ENCODE measurements at regions not wholly inside any gene's neighbourhood (a gene's known extent, or its start where the extent isn't known, plus 50 kb on each side); places are given as distances from the start of the nearest gene placed in this dataset.

DNA sequence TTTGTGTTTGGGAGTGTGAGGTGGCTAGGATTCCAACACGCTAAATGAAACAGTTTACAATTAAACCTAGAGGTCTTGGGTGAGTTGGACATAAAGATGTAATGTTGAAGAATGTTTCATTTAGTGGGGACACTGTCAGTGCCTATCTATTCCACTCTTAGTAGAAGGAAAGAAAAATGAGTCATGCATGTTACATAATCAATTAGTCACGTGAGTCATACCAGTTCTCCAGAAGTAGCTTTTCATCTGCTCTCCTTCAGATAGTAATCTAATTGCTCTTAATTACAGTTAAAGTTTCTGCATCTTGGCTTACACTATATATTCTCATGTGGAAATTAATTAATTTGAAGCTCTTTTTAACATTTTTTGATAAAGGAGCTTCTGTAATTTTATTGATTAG, 115.7 kb upstream of the P2RY1 start:
- no peak for DNase-seq (ENCODE audit: low read depth in 2 of 2)

DNA sequence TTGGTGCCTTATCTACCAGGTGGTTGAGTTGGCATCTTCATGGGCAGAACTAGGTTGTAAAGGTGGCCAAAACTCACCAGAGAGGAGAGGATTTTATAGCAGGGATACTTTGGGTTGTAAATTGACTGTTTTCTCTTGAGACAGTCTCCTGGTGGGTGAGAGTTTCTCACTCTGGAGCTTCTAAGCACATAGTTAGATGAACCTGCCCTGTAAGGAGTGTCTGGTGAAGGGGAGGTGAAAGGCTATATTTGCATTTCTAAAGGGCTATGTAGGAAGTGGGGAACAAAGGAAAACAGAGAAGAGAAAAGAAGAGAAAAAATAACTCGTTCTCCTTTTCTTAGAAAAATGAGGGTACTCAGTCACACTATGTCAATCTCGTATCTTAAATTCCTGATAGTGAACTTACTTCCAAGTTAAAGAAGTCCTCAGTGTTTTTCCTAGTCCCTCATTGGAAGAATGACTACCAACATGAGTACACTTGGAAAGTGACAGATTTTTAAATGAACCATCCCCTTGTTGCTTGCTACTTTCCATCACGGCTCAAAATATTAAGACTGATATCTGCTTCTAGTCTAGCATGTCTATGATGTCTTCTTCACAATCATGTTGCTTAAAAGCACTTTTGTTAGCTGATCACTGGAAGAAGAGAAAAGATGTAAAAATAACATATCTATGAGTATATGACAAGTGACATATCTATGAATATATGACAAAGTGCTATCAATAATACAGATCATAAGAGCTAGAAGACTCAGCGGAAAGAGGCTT, 113.8 kb upstream of the P2RY1 start:
- DNase-seq (ENCODE audit: low read depth in 2 of 2), result no peak

DNA sequence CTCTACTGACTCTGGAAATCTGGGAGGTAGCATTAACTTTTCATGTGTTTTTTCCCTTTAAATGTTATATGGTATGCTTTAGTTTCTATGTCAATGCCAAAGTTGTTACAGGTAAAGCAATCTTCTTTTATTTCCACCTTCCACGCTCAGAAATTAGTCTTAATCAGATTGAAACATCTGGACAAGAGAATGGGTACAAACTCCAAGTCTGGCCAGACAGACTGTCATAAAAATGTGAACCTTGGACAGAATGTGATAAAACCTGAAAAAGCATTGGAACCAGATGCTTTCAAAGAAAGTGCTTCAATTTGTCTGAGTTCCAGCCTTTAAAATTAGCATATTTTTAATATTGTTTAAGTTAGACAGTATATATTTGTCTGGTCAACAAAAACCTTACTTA, 110.7 kb upstream of the P2RY1 start:
- DNase-seq (ENCODE audit: low read depth in 2 of 2), result no peak

DNA sequence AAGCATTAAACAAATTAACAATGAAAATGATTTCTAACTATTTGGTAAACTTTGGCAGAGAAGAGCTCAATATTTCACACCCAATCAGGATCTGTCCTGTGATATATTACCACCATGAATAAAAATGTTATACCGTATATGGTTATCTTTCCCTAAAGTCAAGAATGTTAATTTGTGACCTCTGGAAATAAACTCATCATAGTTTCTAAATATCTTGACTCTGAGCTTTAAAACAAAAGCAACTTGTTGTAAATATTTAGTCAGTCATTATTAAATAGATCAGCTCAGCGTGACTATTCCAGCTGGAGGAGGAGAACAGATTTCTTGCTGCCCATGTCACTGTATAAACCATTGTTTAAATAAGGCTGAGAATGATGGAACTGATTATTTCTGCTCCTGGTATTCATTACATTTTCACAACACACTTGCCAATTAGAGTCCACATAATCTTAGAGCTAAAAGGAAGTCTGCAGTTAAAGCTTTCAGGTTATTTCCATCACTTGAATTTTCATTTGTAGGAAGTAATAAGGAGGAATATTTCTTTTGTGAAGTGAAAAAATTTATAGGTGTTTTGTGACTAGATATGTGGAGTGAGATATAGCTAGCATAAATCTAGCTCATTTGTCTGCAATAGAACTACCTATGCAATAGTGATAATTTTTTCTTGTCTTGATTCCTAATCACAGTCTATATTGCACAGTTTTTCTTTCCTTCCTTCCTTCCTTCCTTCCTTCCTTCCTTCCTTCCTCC, 106.5 kb upstream of the P2RY1 start:
- DNase-seq (ENCODE audit: low read depth in 2 of 2), result no peak

DNA sequence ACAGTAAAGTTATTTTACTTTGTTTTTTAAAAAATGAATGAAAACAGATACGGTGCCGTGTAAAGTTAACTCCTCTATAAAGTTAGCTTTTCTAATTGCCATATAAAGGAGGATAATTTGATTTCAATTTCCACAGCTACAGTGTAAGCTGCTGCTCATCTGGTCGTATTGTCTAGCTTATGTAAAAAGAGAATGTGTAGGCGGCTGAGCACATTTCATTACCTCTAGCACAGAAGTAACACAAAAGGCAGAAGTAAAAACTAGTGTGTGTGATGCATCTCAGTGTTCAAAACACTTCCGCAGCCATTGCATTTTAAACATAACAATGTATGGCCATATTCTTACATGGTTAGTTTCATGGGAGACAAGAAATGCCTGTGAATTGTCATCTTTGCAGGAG, 105.0 kb upstream of the P2RY1 start:
- DNase-seq (ENCODE audit: low read depth in 2 of 2), result no peak

DNA sequence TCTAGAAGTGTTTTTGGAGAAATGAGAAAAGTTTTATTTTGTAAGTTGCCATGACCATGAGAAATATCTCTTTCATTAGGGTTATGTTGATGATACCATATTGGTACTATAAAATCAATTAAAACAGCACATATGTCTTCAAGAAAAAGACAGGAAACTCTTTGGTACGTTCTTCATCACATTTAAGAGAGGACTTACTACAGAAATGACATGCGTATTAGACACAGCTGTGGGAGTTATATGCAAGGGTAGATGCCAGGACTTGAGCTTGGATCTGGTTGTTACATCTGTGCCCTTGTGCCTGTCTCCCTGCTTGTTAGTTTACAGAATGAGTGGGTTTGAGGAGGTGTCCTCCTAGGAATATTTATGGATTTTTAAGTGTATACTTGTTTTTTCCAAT, 103.4 kb upstream of the P2RY1 start:
- DNase-seq (ENCODE audit: low read depth in 2 of 2), result no peak

DNA sequence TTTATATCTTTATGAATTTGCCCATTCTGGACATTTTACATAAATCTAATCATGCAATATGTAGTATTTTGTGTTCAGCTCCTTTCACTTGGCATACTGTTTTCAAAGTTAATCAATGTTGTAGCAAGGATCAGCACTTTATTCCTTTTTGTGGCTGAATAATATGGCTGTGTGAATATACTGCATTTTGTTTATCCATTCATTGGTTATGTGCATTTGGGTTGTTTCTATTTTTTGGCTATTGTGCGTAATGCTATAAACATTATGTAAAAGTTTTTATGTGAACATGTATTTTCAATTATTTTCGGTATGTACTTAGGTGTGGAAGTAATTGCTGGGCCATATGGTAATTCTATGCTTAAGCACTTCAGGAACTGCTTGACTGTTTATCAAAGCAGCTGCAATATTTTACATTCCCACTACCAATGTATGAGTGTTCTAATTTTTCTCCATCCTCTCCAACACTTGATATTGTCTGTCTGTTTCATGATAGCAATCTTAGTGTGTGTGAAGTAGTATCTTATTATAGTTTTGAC, 101.3 kb upstream of the P2RY1 start:
- DNase-seq (ENCODE audit: low read depth in 2 of 2), result no peak

DNA sequence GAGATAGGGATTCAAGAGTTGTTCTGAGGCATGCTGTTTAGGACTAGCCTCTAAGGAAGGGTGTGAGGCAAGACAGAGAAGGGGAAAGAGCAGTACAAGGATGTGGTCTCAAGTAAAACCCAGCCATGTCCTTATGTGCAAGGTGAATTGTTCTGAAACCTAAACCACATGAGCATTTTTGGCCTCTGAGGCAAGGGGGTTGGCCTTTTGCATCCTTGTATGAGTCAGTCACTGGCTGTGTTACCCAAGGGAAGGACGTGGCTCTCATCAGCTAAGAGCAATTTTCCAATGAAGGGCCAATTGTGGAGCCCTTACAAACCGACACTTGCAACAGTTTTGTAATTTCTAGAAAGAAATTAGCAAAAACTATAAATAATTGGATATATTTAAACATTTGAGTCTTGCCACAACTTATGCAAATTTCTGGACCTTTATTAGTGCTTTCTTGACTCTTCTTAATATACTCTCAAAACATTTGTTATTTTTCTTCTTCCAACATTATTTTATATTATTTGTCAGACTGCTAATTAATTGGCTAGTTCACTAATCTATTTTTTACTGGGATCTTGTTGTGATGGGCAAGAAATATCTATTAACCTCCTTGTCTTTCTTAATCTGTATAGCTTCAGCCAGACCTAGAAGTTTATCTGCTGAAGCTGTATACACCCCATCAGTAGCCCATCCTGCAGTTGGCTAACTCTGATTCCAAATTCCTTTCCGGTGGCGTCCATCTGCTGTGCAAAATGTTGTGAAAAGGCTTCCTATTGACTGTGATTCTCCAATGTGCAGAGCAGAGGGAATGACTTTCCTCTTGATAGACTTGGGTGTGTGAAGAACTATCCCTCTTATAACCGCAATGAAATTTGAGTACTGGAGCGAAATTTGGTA, 97.7 kb upstream of the P2RY1 start:
- DNase-seq (ENCODE audit: low read depth in 2 of 2), result no peak

DNA sequence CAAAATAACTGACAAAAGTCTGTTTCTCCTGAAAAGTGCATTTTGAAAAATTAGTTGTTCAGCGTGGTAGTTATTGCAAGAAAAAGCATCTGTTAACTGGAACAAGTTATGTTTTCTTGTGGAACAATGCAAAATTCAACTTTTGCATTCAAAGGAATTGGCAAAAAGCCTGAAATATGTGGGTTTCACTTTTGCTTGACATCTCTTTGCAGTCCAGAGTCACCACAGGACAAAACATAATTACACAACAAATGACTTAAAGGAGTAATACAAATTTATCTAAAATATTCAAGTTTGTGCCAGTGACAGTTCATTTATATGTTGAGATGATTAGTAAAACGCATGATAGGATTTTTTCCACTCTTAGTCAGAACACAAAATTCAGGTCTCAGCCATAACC, 96.3 kb upstream of the P2RY1 start:
- no peak for DNase-seq (ENCODE audit: low read depth in 2 of 2)

DNA sequence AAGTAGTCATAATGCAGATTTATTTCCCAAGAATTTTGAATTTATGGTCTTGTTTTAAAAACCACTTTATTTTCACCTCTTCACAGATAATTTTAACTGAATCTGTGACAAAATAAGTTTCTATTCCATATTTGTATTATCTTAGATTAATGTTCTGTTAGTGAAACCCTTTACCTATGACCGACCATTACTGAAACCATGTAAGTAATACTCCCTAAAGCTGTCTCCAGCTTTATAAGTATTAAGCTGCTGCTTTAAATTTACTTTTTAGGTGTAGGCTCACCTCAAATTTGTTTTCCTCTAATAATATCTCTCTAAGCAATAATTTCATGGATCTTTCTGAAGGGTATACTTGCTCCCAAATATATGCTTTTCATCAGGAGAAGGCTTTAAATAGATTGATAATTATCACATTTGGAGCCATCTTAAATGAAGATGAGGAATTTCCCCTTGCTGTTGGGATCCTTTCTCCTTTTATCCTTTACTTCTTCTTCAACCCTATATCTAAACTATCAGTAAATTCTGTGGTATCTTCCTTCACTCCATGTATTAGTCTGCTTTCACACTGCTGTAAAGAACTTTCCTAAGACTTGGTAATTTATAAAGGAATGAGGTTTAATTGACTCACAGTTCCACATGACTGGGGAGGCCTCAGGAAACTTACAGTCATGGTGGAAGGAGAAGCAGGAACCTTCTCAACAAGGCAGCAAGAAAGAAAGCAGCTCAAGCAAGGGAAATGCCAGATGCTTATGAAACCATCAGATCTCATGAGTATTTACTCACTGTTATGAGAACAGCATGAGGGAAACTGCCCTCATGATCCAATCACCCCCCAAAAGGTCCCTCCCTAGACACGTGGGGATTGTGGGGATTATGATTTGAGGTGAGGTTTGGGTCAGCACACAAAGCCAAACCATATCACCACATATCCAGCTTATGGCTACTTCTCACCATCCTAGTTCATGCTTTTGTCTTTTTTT, 92.3 kb upstream of the P2RY1 start:
- no peak for DNase-seq (ENCODE audit: low read depth in 2 of 2)

DNA sequence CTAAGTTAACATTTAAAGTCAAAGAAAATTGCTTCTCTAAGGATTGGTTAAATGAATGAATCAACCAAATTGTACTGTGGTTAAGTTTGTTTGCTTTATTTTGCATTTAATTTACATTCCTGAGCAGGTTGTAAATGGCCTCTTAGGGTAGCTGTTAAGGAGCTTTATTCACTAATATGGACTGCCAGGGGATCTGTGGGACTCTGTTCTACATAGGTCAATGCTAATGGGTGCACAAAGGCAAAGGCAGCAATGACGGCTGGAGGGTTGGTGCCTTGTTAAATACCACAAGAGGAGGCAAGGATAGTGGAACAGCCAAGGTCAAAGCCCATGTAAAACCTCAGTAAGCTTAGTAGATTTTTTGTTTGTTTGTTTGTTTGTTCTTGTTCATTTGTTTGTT, 89.3 kb upstream of the P2RY1 start:
- DNase-seq (ENCODE audit: low read depth in 2 of 2), result no peak

DNA sequence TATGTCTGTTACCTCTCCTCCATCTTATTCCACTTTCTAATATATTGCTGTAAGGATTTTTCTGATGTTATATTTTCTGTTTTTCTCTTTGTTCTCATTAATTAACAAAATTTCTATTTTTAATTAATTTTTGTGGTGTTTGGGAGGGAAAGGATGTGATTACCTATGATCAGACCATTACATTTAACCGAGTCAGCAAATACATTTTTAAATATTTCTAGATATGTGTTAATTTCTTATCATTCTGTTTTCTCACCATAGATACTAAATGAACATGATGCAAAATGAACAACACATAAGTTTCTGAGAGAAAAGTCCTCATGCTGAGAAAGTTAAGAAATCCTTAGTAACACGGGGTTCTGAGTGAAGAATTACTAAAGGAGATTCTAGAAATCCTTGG, 80.6 kb upstream of the P2RY1 start:
- DNase-seq (ENCODE audit: low read depth in 2 of 2), result no peak

DNA sequence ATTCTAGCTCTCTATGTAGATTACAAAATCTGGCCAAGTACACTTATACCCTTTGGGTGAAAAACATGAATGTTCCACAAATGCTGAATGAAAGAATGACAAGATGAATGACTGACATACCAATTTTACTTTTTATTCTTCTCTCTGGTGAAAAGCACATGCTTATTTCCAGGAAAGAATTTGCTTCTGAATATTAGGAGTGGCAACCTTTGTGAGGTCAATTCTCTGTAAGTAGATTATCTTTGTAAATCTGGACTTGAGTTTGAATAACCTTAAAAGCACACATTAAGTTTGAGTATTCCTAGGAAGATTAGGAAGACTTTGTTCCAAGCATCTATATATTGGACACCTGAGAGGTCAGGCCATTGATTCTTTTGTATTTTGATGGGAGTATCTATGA, 78.1 kb upstream of the P2RY1 start:
- no peak for DNase-seq (ENCODE audit: low read depth in 2 of 2)

DNA sequence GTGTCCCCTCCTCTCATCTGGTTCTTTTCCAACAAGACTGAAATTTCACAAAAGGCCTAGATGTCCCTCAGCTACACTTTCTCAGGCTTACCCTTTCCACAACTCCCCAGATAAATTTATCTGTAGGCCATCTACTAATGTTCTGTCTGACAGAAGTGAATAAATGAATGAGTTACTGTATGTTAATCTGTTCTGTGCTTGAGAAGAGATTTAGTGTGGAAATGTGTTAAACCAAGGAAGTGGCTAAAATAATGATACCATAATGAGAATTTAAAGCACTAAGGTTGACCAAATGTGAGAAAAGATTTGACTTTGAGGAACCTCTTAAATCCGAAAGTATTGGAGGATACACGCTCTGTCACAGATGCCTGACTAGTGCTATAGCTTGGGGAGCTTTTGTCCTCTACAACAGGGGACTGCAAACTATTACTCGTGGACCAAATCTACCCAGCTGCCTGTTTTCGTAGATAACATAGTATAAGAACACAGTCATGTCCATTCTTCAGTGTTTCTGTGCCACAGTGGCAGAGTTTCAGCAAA, 74.8 kb upstream of the P2RY1 start:
- no peak for DNase-seq (ENCODE audit: low read depth in 2 of 2)

DNA sequence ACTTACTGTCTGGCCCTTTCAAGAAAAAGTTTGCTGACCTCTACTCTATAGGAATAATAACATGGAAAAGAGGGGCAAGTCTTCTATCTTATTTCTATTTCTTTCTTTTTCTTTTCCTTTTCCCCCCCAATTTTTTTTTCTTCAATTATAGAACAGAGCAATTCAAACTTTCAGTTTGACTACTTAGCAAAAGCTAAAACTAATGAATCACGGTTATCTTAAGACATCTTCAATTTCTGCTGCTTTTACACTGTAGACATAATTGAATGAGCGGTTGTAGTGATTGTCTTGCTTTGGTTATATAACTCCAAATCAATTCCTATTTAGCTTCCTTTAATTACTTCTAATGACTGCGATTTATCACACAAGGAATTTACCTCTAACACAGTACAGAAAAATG, 74.3 kb upstream of the P2RY1 start:
- no peak for DNase-seq (ENCODE audit: low read depth in 2 of 2)

DNA sequence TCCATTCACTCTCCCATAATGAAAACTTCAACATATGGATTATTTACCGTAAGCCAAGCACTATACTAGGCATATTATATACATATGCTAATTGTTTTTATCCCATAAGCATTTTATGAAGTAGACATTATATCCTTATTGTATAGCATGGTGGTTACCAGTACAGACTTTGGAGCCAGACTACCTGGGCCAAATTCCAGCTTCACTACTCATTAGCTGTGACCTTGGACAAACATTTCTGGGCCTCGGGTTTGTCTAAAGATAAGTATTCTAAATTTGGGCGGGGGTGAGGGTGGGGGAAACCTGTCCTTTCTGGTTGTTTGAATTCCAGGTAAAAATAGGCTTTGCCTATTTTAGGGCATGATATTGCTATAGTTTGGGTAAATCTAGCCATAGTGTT, 66.5 kb upstream of the P2RY1 start:
- no peak for DNase-seq (ENCODE audit: low read depth in 2 of 2)

DNA sequence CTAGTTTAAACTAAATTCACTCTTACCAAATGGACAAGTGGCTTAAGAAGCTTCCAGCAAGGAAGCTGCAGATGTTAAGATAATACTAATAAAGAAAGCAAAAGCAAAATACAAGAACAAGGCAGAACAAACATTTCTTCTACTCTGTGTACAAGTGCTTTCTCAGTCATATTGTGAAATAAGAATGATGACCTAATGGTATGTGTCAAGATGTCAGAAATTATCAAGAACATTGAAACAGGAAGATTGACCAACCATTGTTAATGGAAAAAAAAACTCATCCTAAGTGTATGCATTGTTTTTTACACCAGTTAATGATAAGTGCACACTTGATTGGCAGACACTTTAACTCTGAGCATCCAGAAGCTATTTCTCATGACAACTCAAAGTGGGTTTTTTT, 65.4 kb upstream of the P2RY1 start:
- no peak for DNase-seq (ENCODE audit: low read depth in 2 of 2)

DNA sequence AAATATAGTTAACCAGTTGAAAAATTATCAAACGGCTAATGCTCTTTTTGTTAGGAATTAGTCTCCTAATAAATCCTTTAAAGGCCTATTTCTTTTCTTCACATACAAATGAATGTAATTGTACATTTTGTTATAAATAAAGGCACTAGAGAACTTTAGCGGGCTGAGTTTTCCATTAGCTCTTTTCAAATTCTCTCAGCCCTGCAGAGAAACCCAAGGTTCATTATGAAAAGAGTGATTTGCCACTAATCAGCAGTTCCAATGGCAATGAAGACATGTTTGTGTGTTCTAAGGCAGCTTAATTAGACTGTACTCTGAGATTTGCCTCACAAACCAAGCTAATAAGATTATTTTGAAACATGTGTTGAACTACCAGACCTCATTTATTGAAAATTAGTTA, 64.6 kb upstream of the P2RY1 start:
- DNase-seq (ENCODE audit: low read depth in 2 of 2), result no peak

DNA sequence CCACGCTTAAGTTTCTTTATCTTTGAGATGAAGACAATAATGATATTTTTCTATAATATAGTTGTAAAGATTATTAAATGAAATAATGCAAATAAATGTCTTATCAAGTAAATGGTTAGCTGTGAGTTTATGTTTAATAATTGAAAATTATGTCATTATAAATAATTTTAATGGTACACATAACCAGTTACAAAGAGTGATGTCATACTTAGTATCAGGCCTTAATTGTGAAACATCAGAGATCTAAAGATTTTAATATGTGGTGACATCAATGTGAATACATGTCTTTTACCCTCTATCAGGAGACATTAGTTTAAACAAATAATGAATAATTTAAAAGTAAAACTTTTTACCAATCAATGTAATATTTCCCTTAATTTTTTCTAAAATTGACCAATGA, 63.8 kb upstream of the P2RY1 start:
- DNase-seq (ENCODE audit: low read depth in 2 of 2), result no peak

DNA sequence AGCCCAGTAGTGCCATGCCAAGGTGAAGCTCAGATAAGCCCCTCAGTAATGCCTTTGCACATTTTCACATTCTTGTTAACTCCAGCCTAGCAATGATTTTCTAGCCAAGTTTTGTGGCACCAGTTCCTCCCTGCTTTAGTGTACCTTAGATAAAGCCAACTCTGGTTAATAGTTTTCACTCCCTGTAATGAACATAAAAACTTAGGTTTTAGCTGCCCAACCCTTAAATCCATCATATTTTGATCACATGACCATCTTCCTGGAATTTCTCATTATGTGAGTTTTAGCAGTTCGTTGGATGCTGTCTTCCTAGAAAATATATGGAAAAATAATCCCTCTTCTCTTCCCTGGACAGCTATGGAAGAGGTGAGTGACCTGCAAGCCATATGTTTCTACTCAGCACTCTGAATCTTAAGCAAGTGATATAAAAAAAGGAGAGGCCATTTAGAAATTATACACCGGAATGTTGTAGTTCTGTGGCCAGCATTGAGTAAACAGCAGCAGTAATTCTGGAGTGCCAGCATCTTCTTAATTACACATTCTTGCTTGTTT, 62.2 kb upstream of the P2RY1 start:
- DNase-seq (ENCODE audit: low read depth in 2 of 2), result no peak

DNA sequence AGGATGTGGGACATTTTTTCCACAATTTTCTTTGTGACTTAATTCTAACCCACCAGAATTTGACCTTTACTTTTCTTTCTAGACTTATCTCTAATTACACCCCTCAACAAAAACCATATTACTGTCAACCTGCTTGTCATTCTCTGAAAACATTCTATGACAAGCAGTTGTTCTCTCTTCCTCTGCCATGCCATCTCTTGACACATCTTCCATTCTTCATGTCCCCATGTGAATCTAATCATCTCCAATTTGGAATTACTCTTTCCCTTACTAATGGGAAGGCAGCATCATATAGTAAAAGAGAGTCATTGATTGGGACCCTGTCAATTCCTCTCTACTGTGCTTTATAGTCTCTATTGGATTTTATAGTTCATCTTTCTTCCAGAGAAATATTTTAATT, 61.3 kb upstream of the P2RY1 start:
- DNase-seq (ENCODE audit: low read depth in 2 of 2), result no peak

Data from stimulated activated CD4-positive, alpha-beta T cell treated with anti-CD3 and anti-CD28 coated beads, Interleukin-4, amount 100 ng/mL, for 48 hours (primary cell).